ENCODE measurements at regions not wholly inside any gene's neighbourhood (a gene's known extent, or its start where the extent isn't known, plus 50 kb on each side); places are given as distances from the start of the nearest gene placed in this dataset.

GRCh38 chr15:38145651-38146111 lies 107.0 kb upstream of the SPRED1 start:
- no peak overlapping the region for H2BK20ac ChIP-seq (ENCODE audit: low read length)
- peak overlapping the region; percentile 66; the same call in 1 of the 2 replicates for H2AFZ ChIP-seq (ENCODE audit: low read length)
- H3K27me3 ChIP-seq (replicated peaks in 1 of 4; ENCODE audit: control insufficient read depth in 3 of 4, extremely low read depth in 1 of 4, insufficient read depth in 3 of 4, low read length in 3 of 4): no peaks in the 10 kb centered on the region
- no peak overlapping the region for H2BK15ac ChIP-seq (ENCODE audit: low read length)
- ChIA-PET CTCF (ENCODE audit: partially characterized antibody) (no interaction called here), POLR2A (ENCODE audit: partially characterized antibody) (interaction anchor here (0.7 kb wide), 1 partner anchor 16 kb away, joined by 3 read pairs; no protein-coding TSS in a partner anchor)
- peaks cover 6 to 9% of the 10 kb centered on the region in 2 experiments; a peak in 1 of 4 replicates for H3K9me3 ChIP-seq (ENCODE audit: insufficient read depth in 2 of 2, low read depth in 1 of 2, low read length in 1 of 2)
- no peak overlapping the region for H3K4me2 ChIP-seq (ENCODE audit: insufficient read depth in 1 of 2, low read depth in 2 of 2, low read length in 2 of 2)
- no peak overlapping the region for H4K5ac ChIP-seq (ENCODE audit: insufficient read length, low read depth, low read length)
- no peak overlapping the region for H3K4ac ChIP-seq (replicated peaks; ENCODE audit: insufficient read length, low read depth, low read length)
- no peak overlapping the region for H3K27ac ChIP-seq (ENCODE audit: low read depth, low read length)
- no peak overlapping the region for H2AK5ac ChIP-seq (ENCODE audit: low read depth, low read length)
- H4K8ac ChIP-seq (ENCODE audit: extremely low read depth, insufficient read depth, low read length): peak overlapping the region; percentile 47; the same call in 1 of the 2 replicates
- no peak overlapping the region for H4K91ac ChIP-seq (replicated peaks; ENCODE audit: insufficient read length, low read length)
- no peak overlapping the region for H3K18ac ChIP-seq (ENCODE audit: extremely low read depth, low read length)
- no peak overlapping the region for H3K4me3 ChIP-seq (ENCODE audit: extremely low read depth in 1 of 4, insufficient read depth in 2 of 4, low read depth in 3 of 4, low read length in 4 of 4)
- WGBS, 2 experiments (ENCODE audit: extremely low coverage in 1 of 2, insufficient coverage in 1 of 2, insufficient read length in 1 of 2, insufficient replicate concordance in 2 of 2, low coverage in 1 of 2, low lambda C conversion rate in 2 of 2, missing lambda C conversion rate in 1 of 2): 84% methylated on average over 5 of the region's 5 CpGs; no CpG with 5 or more reads in 1 of the 2 experiments
- no peaks in the 10 kb centered on the region for H3K79me1 ChIP-seq (ENCODE audit: low read depth, low read length)
- no peaks in the 10 kb centered on the region for H3K4me1 ChIP-seq (replicated peaks in 1 of 4; ENCODE audit: control insufficient read depth in 3 of 4, insufficient read depth in 4 of 4, low read length in 3 of 4)
- DNase-seq (ENCODE audit: low read depth in 1 of 2, low spot score in 2 of 2) (no peak), FAIRE-seq (no peak)
- H3K36me3 ChIP-seq (ENCODE audit: control insufficient read depth in 2 of 4, insufficient read depth in 4 of 4, low read length in 3 of 4): no peaks in the 10 kb centered on the region
- no peak overlapping the region for H3K23ac ChIP-seq (ENCODE audit: insufficient read length)
- H2BK12ac ChIP-seq (ENCODE audit: low read depth, low read length): no peak overlapping the region
- no peaks in the 10 kb centered on the region for H4K20me1 ChIP-seq (replicated peaks in 1 of 2; ENCODE audit: control insufficient read depth in 1 of 2, insufficient read depth in 2 of 2, low read length in 2 of 2)
- H3K23me2 ChIP-seq (ENCODE audit: low read depth, low read length): no peaks in the 10 kb centered on the region
- no peak overlapping the region for H3K56ac ChIP-seq (replicated peaks; ENCODE audit: insufficient read length, low read depth, low read length)
- no peak overlapping the region for H2BK5ac ChIP-seq (ENCODE audit: low read depth, low read length)
- no peak overlapping the region for H2BK120ac ChIP-seq (replicated peaks; ENCODE audit: low read depth, low read length)
- H3K9ac ChIP-seq (replicated peaks in 1 of 4; ENCODE audit: extremely low read depth in 1 of 4, low read depth in 3 of 4, low read length in 3 of 4): no peak overlapping the region
- no peaks in the 10 kb centered on the region for H3K79me2 ChIP-seq (ENCODE audit: control insufficient read depth in 1 of 2, insufficient read depth in 2 of 2, low read length in 2 of 2)
- no peak overlapping the region for H3K14ac ChIP-seq (ENCODE audit: insufficient read length)
- no peak for TF ChIP-seq CEBPB (IDR thresholded peaks at IDR 0.05; ENCODE audit: low read depth, low read length)
- no peak for TF ChIP-seq CTBP2 (IDR thresholded peaks at IDR 0.05; ENCODE audit: borderline replicate concordance, insufficient read depth, insufficient read length, low read length)
- TF ChIP-seq EP300 (IDR thresholded peaks at IDR 0.05; ENCODE audit: borderline replicate concordance in 1 of 2, low read depth in 2 of 2, low read length in 2 of 2): no peak
- no peak for TF ChIP-seq EGR1 (IDR thresholded peaks at IDR 0.05; ENCODE audit: borderline replicate concordance, low read depth, low read length)
- no peak for TF ChIP-seq KDM5A (IDR thresholded peaks at IDR 0.05; ENCODE audit: low read length)
- no peak for TF ChIP-seq CTCF (IDR thresholded peaks at IDR 0.05; ENCODE audit: control extremely low read depth in 1 of 3, insufficient read depth in 1 of 3, low read depth in 1 of 3, low read length in 3 of 3)
- no peak for TF ChIP-seq SUZ12 (IDR thresholded peaks at IDR 0.05; ENCODE audit: low read length)
- TF ChIP-seq KDM1A (IDR thresholded peaks at IDR 0.05; ENCODE audit: borderline replicate concordance, low read length): no peak
- TF ChIP-seq CBX8 (IDR thresholded peaks at IDR 0.05; ENCODE audit: borderline replicate concordance, low read depth, low read length): no peak
- TF ChIP-seq RNF2 (IDR thresholded peaks at IDR 0.05; ENCODE audit: borderline replicate concordance, low read depth, low read length, missing control alignments, poor library complexity, severe bottlenecking): no peak
